GM23248 (cell line): ENCODE measurements at regions not wholly inside any gene's neighbourhood (a gene's known extent, or its start where the extent isn't known, plus 50 kb on each side); places are given as distances from the start of the nearest gene placed in this dataset.
"Not testable (repeated sequence)": the region's sequence is repeated elsewhere in the genome, so short reads cannot be mapped to it uniquely, and the experiment has no call there.

Experiments
- EZH2 ChIP-seq: fragments of 200-600 bp; sonication (generic); IDR thresholded peaks from 2 replicates; pipeline ENCODE4 v1.6.1; 2018; ENCODE audit warnings: antibody characterized with exemption, mild to moderate bottlenecking; ENCODE audit not compliant: insufficient read depth, poor library complexity, severe bottlenecking
- EZH2phosphoT487 ChIP-seq: fragments of 200-600 bp; sonication (generic); IDR thresholded peaks from 2 replicates; pipeline ENCODE4 v1.6.1; 2018; ENCODE audit warnings: antibody characterized with exemption, moderate library complexity, mild to moderate bottlenecking, low read depth; ENCODE audit not compliant: insufficient read depth

DNA sequence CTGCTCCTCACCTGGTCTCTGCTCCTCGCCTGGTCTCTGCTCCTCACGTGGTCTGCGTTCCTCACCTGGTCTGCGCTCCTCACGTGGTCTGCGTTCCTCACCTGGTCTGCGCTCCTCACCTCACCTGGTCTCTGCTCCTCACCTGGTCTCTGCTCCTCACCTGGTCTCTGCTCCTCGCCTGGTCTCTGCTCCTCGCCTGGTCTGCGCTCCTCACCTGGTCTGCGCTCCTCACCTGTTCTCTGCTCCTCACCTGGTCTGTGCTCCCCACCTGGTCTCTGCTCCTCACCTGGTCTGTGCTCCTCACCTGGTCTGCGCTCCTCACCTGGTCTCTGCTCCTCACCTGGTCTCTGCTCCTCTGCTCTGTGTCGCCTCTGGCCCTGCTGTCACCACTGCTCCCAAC lies 73.5 kb upstream of the CTDP1 start:
- TF ChIP-seq EZH2, EZH2phosphoT487: not testable (repeated sequence)
